CD4-positive, alpha-beta T cell treated with Interleukin-1 beta for 1 hour (primary cell): ENCODE measurements at regions not wholly inside any gene's neighbourhood (a gene's known extent, or its start where the extent isn't known, plus 50 kb on each side); places are given as distances from the start of the nearest gene placed in this dataset.

Source experiments
- DNase-seq, 2 donors: peaks; one replicate each; pipeline ENCODE4 v3.0.0-alpha.2; 2020 to 2022

- no peak for DNase-seq
Observed at GRCh38 chr5:33261747-33262146, 179.0 kb upstream of the TARS1 start.

- no peak for DNase-seq
Observed at GRCh38 chr5:33267801-33268200, 173.0 kb upstream of the TARS1 start.

- no peak for DNase-seq
Observed at GRCh38 chr5:33268374-33268773, 172.4 kb upstream of the TARS1 start.

GRCh38 chr5:33270671-33271070 is 170.1 kb upstream of the TARS1 start:
- DNase-seq: no peak

- no peak for DNase-seq
Observed at GRCh38 chr5:33271606-33272005, 169.2 kb upstream of the TARS1 start.

- no peak for DNase-seq
Observed at GRCh38 chr5:33272288-33272687, 168.5 kb upstream of the TARS1 start.

- DNase-seq: no peak
Observed at GRCh38 chr5:33273985-33274384, 166.8 kb upstream of the TARS1 start.

- DNase-seq: no peak
Observed at GRCh38 chr5:33275391-33275790, 165.4 kb upstream of the TARS1 start.

- no peak for DNase-seq
Observed at GRCh38 chr5:33275921-33276627, 164.7 kb upstream of the TARS1 start.

- no peak for DNase-seq
Observed at GRCh38 chr5:33276628-33276950, 164.2 kb upstream of the TARS1 start.

GRCh38 chr5:33277061-33277650 is 163.6 kb upstream of the TARS1 start:
- DNase-seq: no peak

GRCh38 chr5:33281431-33281843 is 159.3 kb upstream of the TARS1 start:
- no peak for DNase-seq

- no peak for DNase-seq
Observed at GRCh38 chr5:33282157-33282556, 158.6 kb upstream of the TARS1 start.

GRCh38 chr5:33282696-33283095 is 158.1 kb upstream of the TARS1 start:
- DNase-seq: no peak

- no peak for DNase-seq
Observed at GRCh38 chr5:33283243-33283642, 157.5 kb upstream of the TARS1 start.

GRCh38 chr5:33284681-33285080 is 156.1 kb upstream of the TARS1 start:
- no peak for DNase-seq

- DNase-seq: no peak
Observed at GRCh38 chr5:33287242-33287641, 153.5 kb upstream of the TARS1 start.

GRCh38 chr5:33291216-33292000 is 149.4 kb upstream of the TARS1 start:
- DNase-seq: no peak

- no peak for DNase-seq
Observed at GRCh38 chr5:33297760-33298216, 143.0 kb upstream of the TARS1 start.

GRCh38 chr5:33299621-33300208 is 141.1 kb upstream of the TARS1 start:
- no peak for DNase-seq

GRCh38 chr5:33300209-33300742 is 140.5 kb upstream of the TARS1 start:
- DNase-seq: no peak

- DNase-seq: no peak
Observed at GRCh38 chr5:33303579-33304095, 137.1 kb upstream of the TARS1 start.

GRCh38 chr5:33304601-33305000 is 136.2 kb upstream of the TARS1 start:
- no peak for DNase-seq
